Suppressor macrophage treated with lipopolysaccharide for 1 hour (primary cell): ENCODE measurements at regions not wholly inside any gene's neighbourhood (a gene's known extent, or its start where the extent isn't known, plus 50 kb on each side); places are given as distances from the start of the nearest gene placed in this dataset.
A peak's percentile ranks its signal among the peaks of the same experiment; 100 is the strongest.
"Not testable (repeated sequence)": the region's sequence is repeated elsewhere in the genome, so short reads cannot be mapped to it uniquely, and the experiment has no call there.

Source experiments
- DNase-seq, 3 donors: peaks; one replicate each; pipeline ENCODE4 v3.0.0-alpha.2; 2020 to 2022

DNA sequence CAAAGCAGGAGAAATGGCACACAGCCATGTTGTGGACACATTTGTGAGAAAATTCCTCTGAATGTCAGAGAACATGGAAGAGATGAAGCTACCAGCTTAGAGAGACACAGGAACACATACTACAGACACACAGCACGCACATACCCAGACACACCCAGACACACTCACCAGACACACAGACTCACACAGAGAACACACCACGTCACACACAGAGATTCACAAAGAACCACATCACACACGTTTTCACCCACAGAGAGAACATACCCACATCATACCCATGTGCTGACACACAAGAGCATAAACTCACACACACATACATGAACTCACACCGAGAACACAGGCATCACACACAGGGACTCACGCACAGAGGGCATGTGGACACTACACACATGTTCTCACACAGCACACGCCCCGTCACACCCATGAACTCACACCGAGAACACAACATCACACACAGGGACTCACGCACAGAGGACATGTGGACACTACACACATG is 124.9 kb downstream of the METRNL start:
- DNase-seq = no peak

DNA sequence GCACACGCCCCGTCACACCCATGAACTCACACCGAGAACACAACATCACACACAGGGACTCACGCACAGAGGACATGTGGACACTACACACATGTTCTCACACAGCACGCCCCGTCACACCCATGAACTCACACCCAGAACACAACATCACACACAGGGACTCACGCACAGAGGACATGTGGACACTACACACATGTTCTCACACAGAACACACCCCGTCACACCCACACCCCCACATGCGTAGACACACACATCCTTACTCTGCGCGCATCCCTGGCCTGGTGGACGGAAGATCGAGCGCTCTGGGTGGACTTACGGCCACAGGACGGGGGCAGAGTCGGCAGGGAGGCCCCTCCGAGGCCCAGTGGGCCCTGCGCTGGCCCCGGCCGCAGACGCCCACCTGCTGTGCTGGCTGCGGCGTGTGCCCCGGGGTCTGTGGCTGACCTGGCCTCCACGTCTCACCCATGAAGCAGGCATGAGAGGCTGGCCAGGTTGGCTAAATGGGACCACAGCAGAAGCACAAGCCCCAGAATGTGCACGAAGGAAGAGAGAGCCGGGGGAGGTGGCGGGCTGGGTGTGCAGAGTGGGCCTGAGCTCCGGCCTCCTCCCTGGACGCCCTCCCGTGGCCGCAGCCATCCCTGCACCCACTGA is 125.5 kb downstream of the METRNL start:
- not testable (repeated sequence) for DNase-seq

DNA sequence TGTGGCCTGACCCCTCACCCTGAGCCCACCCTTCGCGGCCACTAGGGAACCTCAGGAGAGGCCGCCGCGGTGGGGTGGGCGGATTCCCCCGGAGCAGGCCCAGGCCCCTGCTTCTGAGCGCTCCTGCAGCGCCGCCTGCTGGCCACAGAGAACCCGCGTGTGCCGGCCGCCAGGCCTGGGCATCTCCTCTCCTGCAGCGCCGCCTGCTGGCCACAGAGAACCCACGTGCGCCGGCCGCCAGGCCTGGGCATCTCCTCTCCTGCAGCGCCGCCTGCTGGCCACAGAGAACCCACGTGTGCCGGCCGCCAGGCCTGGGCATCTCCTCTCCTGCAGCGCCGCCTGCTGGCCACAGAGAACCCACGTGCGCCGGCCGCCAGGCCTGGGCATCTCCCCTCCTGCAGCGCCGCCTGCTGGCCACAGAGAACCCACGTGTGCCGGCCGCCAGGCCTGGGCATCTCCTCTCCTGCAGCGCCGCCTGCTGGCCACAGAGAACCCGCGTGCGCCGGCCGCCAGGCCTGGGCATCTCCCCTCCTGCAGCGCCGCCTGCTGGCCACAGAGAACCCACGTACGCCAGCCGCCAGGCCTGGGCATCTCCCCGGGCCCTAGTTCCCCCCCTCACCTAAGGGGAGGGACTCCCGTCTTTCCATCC is 126.1 kb downstream of the METRNL start:
- peak; percentile 60 to 83 (median 70) for DNase-seq

DNA sequence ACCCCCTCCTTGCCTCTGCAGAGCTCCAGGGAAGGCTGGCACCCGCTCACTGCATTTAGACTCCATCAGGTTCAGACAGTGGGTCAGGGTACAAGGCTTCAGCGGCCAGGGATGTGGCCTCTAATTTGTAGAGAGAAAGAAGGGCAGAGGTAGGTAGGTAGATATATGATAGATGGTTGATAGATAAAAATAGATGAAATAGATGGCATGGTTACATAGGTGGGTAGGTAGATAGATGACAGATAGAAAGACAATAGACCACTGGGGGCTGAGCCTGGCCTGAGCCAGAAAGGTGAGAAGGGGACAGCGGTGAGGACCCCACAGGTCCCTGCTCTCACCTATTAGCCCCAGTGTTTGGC is 126.6 kb downstream of the METRNL start:
- not testable (repeated sequence) for DNase-seq

DNA sequence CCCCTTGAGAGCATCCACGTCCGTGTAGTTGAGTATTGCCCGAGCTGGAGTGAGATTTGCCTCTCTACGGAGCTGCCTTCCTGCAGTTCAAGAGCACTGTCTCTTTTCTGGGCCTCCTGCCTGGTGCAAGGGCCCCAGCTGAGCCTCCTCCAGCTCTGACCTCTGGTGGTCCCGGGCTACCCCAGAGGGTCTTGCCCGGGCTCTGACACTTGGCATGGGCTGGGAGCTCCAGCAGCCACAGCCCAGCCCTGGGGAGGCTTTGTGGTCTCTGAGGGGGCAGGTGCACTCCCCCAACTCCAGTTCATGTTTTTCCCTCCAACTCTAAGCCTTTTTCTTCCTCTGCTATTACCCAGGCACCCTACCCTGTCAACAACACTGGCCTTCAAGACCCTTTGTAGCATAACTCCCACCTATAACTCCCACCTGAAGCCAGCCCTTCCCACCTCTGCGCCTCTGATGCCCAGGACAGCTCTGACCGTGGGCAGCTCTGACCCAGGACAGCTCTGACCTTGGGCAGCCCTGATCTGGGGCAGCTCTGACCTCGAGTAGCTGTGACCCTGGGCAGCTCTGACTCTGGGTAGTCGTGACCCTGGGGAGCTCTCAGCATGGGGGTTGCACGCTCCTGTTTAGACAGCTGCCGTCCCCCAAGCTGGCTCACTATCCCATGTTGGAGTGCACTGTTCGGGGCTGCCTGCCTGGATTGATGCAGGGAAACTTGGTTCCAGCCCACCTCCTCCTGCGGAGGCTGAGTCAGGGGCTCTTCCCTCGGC is 127.6 kb downstream of the METRNL start:
- not testable (repeated sequence) for DNase-seq

DNA sequence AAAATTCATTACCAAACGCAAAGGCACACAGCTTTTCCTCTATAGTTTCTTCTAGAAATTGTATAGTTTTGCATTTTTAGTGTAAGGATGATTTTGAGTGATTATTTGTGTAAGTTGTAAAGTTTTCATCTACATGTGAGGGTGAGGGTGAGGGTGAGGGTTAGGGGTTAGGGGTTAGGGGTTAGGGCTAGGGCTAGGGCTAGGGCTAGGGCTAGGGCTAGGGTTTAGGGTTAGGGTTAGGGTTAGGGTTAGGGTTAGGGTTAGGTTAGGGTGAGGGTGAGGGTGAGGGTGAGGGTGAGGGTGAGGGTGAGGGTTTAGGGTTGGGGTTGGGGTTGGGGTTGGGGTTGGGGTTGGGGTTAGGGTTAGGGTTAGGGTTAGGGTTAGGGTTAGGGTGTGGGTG is 167.6 kb downstream of the METRNL start:
- DNase-seq = peak; percentile 20 to 89 (median 47)
